GM21717 (cell line): ENCODE measurements at regions not wholly inside any gene's neighbourhood (a gene's known extent, or its start where the extent isn't known, plus 50 kb on each side); places are given as distances from the start of the nearest gene placed in this dataset.
"Not testable (repeated sequence)": the region's sequence is repeated elsewhere in the genome, so short reads cannot be mapped to it uniquely, and the experiment has no call there.

Experiments
- ATAC-seq: cut with Tn5 transposase; IDR thresholded peaks from one replicate; pipeline ENCODE4 v1.9.1; 2021; ENCODE audit warnings: mild to moderate bottlenecking, moderate library complexity; ENCODE audit not compliant: unreplicated experiment

- no peak for ATAC-seq
Observed at GRCh38 chr6:6747371-6747770, 158.9 kb downstream of the LY86 start.

DNA sequence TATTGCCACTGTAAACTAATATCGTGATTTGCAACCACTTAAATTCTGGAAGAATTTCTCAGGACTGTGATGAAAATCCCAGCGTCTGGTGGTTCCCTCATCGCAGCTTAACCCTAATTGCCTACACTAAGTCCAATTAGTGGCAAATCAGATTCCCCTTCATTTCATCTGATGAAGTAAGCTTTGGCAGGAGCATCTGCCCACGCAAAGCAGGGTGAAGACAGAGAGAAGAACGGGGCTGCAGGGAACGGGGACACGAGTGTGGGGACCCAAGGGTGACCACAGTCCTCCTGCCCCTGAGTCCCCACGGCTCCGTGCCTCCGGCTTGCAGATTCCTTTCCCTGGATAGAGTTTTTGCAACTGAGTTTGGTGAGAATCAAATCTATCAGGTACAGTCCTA lies 159.5 kb downstream of the LY86 start:
- ATAC-seq, result no peak

DNA sequence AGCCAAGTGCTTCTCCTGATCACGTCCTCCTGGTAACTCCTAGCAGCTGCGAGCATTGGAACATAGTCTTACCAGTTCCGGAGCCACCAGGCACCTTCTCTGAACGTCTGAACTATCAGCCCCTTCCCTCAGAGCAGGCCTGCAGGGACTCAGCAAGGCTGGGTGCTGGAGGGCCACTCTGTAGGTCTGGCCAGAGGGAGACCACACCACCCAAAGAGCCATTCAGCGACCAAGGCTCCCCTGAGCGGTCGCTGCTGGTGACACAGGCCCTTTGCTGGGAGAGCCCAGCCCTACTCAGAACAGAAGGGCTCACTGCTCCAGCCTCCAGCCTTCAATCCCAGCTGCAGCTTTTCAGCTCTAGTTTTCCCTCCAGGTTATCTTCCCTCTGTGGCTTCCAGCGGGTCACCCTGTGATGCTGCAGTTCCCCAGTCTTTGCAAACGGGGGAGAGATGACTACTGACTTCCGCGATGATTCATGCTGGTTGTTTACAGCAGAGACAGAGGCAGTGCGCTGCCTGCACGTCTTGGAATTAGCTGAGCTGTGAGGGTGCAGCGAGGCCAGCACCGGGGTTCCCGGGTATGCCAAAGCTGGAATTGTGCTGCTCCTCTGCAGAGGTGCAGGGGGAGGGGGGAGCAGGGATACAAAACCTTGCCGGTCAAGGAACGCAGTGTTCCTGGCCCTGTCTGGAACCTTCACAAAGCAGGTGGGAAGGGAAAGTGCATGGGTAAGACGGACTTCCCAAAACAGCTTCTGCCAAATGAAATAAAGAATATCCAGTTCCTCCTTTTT lies 161.4 kb downstream of the LY86 start:
- ATAC-seq, result no peak

DNA sequence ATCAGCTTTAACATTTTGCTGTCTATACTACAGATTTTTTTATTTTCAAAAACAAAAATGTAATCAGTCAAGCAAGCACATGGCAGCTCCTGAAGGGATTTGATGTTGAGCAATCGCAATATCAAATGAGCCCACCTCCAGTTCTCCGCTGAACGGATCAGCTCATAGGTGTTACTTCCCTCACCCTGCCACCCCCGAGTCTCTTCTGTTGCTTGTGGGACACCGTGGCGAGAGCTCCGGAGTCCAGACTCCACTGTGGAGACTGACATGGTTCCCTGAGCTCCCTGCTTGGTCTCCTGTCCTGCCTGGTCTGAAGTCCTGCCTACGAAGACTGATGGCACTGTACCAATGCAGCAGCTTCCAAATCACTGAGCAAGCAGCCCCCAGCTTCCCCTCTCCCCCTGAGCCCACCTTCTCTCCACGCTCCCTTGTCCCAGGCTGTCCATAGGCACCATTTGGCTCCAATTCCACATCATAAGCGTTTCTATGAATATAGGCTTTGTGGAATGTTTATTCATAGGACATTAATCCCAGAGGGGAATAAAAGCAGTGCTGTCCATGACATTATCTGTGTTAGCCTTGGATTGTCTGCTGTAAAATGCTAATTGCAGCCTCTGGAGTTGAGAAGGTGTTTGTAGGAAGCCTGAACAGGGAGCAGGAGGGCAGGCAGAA lies 162.2 kb downstream of the LY86 start:
- no peak for ATAC-seq

DNA sequence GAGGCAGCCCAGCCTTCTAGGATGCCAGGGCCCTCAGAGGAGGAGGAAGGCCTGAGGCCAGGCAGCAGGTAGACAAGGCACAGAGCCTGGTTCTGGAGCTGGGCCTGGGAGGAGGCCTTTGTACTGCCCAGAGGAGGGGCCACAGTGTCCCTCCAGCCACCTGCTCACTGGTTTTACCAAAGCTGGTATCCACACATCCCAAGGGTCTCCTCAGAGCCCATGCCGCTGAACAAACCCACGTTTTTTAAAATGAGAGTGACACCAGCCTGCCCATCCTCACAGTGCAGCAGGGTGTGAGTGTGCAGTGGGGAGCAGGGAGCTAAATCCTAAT lies 162.7 kb downstream of the LY86 start:
- no peak for ATAC-seq

GRCh38 chr6:6751619-6752023 lies 163.1 kb downstream of the LY86 start:
- no peak for ATAC-seq

DNA sequence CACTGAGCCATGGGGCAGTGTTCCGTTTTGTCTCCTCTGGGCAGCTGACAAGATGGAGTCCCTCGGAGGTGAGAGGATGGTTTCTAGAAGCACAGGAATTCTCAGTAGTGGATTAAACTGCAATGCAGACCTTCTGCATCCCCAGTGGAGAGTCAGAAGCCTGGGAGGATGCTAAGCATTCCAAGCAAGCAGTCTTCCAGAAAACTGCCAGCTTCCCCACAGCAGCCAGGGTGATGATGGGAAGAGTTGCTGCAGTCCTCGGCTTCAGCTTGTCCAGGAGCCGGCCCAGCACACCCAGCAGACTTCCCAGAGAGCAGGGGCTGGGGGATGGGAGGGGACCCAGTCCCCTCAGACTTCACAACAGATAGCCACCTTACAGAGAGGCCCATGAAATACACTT lies 163.6 kb downstream of the LY86 start:
- ATAC-seq, result no peak

- ATAC-seq, result no peak
Observed at GRCh38 chr6:6753301-6753700, 164.8 kb downstream of the LY86 start.

DNA sequence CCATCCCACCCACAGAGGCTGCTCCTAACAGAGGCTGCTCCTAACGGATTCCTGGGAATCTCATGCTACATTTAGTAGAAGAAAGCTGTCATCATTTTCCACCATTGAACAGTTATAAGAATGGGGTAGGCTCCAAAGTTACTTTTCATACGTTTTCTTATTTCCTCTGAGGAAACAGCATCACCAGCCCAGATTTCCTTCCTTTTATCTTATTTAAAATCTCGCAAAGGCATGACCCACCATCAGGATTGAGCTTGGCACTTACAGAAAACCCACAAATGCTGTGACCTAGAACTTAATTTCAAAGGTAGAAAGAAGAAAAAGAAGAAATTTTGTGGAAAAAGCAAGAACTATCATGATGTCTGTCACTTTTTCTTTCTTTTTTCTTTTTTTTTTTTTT lies 168.0 kb downstream of the LY86 start:
- ATAC-seq, result no peak

GRCh38 chr6:6758546-6758914 lies 170.0 kb downstream of the LY86 start:
- ATAC-seq, result no peak

DNA sequence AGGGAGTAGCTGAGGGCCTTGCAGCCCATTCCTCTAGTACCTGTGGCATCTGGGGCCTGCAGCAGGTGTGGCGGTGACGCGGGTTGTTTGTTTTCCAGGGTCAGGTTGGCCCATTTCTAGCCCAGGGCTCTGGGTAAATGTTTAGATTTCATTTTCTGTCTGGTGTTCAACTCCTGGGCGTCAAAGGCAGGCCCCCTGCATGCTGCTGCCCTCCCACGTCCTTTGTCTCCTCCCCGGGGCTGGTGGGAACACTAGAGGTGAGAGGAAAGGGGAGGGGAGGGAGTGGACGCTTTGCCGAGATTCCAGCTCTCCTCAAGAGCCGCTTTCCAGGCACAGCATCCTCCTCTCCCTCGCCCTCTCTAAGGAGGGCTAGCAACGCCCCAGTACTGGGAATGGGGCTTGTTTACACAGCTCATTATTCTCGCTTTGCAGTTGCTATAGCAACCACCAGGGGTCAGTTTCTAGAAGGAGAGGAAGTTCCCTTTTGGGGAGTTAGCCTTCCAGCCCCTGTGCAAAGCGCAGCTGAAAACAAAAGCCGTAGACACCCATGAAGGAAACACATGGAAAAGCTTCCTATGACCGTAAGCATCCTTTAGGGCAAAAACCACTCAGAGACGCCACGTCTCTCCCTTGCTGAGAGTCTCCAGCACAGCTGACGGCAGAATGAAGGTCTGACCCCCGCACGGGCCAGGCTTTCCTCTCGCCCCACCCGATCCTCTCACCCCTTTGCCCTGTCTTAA lies 170.6 kb downstream of the LY86 start:
- ATAC-seq, result peak; percentile 78

DNA sequence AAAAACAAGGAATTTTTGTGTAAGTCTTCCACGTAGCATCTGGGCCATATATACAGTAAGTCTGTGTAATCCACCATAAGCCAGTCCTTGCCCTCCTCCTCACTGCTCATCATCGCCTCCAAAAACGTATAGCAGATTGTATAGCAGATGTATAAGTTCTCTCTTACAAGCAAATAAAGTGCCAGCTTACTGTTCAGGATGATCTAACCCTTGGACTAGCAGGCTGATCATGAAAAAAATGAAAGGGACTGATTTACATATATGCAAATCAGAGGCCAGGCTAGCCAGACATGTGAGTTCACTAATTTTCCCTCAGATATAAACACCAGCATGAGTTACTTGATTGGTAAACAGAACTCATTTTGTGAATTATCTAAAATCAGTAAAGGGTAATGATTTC lies 171.5 kb downstream of the LY86 start:
- ATAC-seq, result no peak

DNA sequence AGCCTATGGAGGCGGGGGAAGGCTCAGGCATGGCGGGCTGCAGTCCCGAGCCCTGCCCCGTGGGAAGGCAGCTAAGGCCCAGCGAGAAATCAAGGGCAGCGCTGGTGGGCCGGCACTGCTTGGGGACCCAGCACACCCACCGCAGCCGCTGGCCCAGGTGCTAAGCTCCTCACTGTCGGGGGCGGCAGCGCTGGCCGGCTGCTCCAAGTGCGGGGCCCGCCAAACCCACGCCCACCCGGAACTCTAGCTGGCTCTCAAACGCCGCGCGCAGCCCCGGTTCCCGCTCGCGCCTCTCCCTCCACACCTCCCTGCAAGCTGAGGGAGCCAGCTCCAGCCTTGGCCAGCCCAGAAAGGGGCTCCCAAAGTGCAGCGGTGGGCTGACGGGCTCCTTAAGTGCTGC lies 174.0 kb downstream of the LY86 start:
- ATAC-seq, result not testable (repeated sequence)

GRCh38 chr6:6764764-6765434 lies 176.4 kb downstream of the LY86 start:
- ATAC-seq, result no peak

GRCh38 chr6:6766230-6766905 lies 177.8 kb downstream of the LY86 start:
- no peak for ATAC-seq

DNA sequence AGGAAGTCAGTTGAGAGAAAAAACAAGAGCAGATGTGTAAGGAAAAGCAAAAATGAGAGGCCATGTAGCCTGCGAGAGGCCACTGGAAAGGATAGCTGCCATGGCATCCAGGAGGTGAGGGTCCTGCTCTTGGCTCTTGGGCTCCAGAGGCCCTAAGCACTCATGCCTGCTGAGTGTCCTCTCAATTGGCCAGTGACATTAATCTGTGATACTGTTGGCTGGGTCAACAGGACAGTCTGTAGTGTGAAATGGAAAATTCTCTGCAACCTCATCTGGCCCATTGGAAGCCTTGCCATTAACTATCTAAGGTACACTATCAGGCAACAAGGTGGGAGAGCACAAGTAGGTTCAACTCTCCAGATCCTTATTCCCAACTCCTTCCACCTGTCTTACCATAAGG lies 180.9 kb downstream of the LY86 start:
- ATAC-seq, result no peak

GRCh38 chr6:6771224-6771945 lies 182.9 kb downstream of the LY86 start:
- ATAC-seq, result no peak

DNA sequence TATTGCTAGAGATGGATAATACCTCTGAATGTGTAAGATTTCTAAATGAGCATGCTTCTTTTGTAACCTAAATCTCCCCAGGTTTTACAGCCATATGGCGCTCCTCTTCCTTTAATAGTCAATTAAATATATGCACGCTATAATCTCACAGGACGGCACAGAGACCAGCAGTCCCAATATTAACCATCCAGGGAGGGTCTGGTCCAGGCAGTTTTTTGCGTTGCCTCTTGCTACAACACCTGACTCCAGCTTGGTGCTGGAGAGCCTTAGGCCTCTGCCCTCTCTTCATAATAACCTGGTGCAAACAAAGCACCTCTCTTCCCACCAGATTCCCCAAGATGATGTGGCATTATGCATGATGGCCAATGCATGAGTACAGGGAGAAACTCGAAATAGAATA lies 183.4 kb downstream of the LY86 start:
- ATAC-seq, result no peak

GRCh38 chr6:6772751-6773150 lies 184.2 kb downstream of the LY86 start:
- no peak for ATAC-seq

DNA sequence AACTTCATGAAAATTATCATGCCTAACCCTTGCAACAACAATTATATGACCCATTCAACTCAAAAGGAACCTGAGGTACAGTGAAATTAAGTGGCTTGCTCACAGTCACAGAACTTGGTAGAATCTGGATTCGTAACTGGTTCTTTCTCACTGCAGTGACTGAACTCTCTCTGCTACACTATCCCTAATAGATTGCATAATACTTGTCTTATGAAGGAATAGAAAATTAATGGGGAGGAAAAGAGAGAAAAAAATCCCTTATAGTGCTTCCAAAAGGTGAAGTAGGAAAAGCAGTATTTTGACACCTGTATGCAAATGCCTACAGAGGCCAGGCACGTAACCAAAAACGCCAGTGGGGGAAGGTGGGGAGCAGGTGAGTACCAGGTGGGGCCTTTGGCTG lies 186.6 kb downstream of the LY86 start:
- no peak for ATAC-seq
